ENCODE measurements at regions not wholly inside any gene's neighbourhood (a gene's known extent, or its start where the extent isn't known, plus 50 kb on each side); places are given as distances from the start of the nearest gene placed in this dataset.

- DNase-seq (ENCODE audit: low spot score), result no peak
Observed at GRCh38 chr7:69172357-69173077, 425.8 kb upstream of the AUTS2 start.

- DNase-seq (ENCODE audit: low spot score), result no peak
Observed at GRCh38 chr7:69173341-69173740, 424.9 kb upstream of the AUTS2 start.

- DNase-seq (ENCODE audit: low spot score), result no peak
Observed at GRCh38 chr7:69173846-69174245, 424.4 kb upstream of the AUTS2 start.

GRCh38 chr7:69176841-69177240 lies 421.4 kb upstream of the AUTS2 start:
- no peak for DNase-seq (ENCODE audit: low spot score)

- no peak for DNase-seq (ENCODE audit: low spot score)
Observed at GRCh38 chr7:69177461-69177861, 420.8 kb upstream of the AUTS2 start.

GRCh38 chr7:69177941-69178494 lies 420.3 kb upstream of the AUTS2 start:
- no peak for DNase-seq (ENCODE audit: low spot score)

GRCh38 chr7:69180662-69181061 lies 417.6 kb upstream of the AUTS2 start:
- DNase-seq (ENCODE audit: low spot score), result no peak

- DNase-seq (ENCODE audit: low spot score), result no peak
Observed at GRCh38 chr7:69182596-69183467, 415.4 kb upstream of the AUTS2 start.

GRCh38 chr7:69184339-69184738 lies 413.9 kb upstream of the AUTS2 start:
- DNase-seq (ENCODE audit: low spot score), result no peak

- no peak for DNase-seq (ENCODE audit: low spot score)
Observed at GRCh38 chr7:69185170-69185569, 413.1 kb upstream of the AUTS2 start.

- DNase-seq (ENCODE audit: low spot score), result no peak
Observed at GRCh38 chr7:69186974-69187373, 411.3 kb upstream of the AUTS2 start.

- no peak for DNase-seq (ENCODE audit: low spot score)
Observed at GRCh38 chr7:69187824-69188333, 410.4 kb upstream of the AUTS2 start.

GRCh38 chr7:69189406-69189805 lies 408.9 kb upstream of the AUTS2 start:
- no peak for DNase-seq (ENCODE audit: low spot score)

- no peak for DNase-seq (ENCODE audit: low spot score)
Observed at GRCh38 chr7:69190025-69190424, 408.2 kb upstream of the AUTS2 start.

GRCh38 chr7:69190763-69191162 lies 407.5 kb upstream of the AUTS2 start:
- DNase-seq (ENCODE audit: low spot score), result no peak

- no peak for DNase-seq (ENCODE audit: low spot score)
Observed at GRCh38 chr7:69192134-69192533, 406.1 kb upstream of the AUTS2 start.

- no peak for DNase-seq (ENCODE audit: low spot score)
Observed at GRCh38 chr7:69193061-69193460, 405.2 kb upstream of the AUTS2 start.

- no peak for DNase-seq (ENCODE audit: low spot score)
Observed at GRCh38 chr7:69196593-69196992, 401.7 kb upstream of the AUTS2 start.

- no peak for DNase-seq (ENCODE audit: low spot score)
Observed at GRCh38 chr7:69198250-69198649, 400.0 kb upstream of the AUTS2 start.

GRCh38 chr7:69199041-69199440 lies 399.2 kb upstream of the AUTS2 start:
- DNase-seq (ENCODE audit: low spot score), result no peak

GRCh38 chr7:69199661-69200060 lies 398.6 kb upstream of the AUTS2 start:
- no peak for DNase-seq (ENCODE audit: low spot score)

- DNase-seq (ENCODE audit: low spot score), result no peak
Observed at GRCh38 chr7:69203871-69204270, 394.4 kb upstream of the AUTS2 start.

All from mesenteric fat pad (tissue), 1 donor.